WTC11 (cell line): ENCODE measurements at regions not wholly inside any gene's neighbourhood (a gene's known extent, or its start where the extent isn't known, plus 50 kb on each side); places are given as distances from the start of the nearest gene placed in this dataset.

ENCODE experiments used
- ATAC-seq: fragments of 200-7000 bp; cut with Tn5 transposase; 2 replicates; pipeline ENCODE4 v1.10.0; 2021; ENCODE audit warnings: mild to moderate bottlenecking, moderate library complexity
- CTCF ChIA-PET: fragments of 300-600 bp; sonication (Branson Sonifier 250); formaldehyde crosslinking; loops from one replicate; lab custom pipeline; 2021; ENCODE audit warnings: antibody characterized with exemption; lab: Charles Lee
- POLR2A ChIA-PET: fragments of 350-600 bp; sonication (Branson Sonifier 250); formaldehyde crosslinking; loops from one replicate; lab custom pipeline; 2021; ENCODE audit warnings: antibody characterized with exemption; lab: Charles Lee
- DNase-seq: peaks from one replicate; pipeline ENCODE4 v3.0.0; 2021; ENCODE audit warnings: low spot score
- H3K27ac Mint-ChIP-seq: 2 replicates; pipeline ENCODE4 v1.8.0; 2021; ENCODE audit warnings: mixed read lengths
- H3K27me3 Mint-ChIP-seq: 2 replicates; pipeline ENCODE4 v1.8.0; 2021; ENCODE audit warnings: low read depth, mild to moderate bottlenecking, moderate library complexity, mixed read lengths
- H3K36me3 Mint-ChIP-seq: 2 replicates; pipeline ENCODE4 v1.8.0; 2021; ENCODE audit warnings: mixed read lengths
- H3K4me1 Mint-ChIP-seq: 2 replicates; pipeline ENCODE4 v1.8.0; 2022; ENCODE audit warnings: mixed read lengths
- H3K4me3 Mint-ChIP-seq: 2 replicates; pipeline ENCODE4 v1.8.0; 2021; ENCODE audit warnings: mild to moderate bottlenecking, moderate library complexity, mixed read lengths
- H3K9me3 Mint-ChIP-seq: 2 replicates; pipeline ENCODE4 v1.8.0; 2021; ENCODE audit warnings: mixed read lengths
- ELF4 ChIP-seq: sonication (generic); formaldehyde crosslinking; IDR thresholded peaks from 2 replicates; pipeline ENCODE4 v1.8.1; 2022; ENCODE audit warnings: low read depth, mild to moderate bottlenecking, moderate library complexity, missing genetic modification reagents
- ETV6 ChIP-seq: sonication (generic); formaldehyde crosslinking; IDR thresholded peaks from 2 replicates; pipeline ENCODE4 v1.8.1; 2022; ENCODE audit warnings: mild to moderate bottlenecking, missing genetic modification reagents
- FOXP1 ChIP-seq: sonication (generic); formaldehyde crosslinking; IDR thresholded peaks from 2 replicates; pipeline ENCODE4 v1.8.0; 2022; ENCODE audit warnings: missing genetic modification reagents, mild to moderate bottlenecking, moderate library complexity, borderline replicate concordance
- PRRX2 ChIP-seq: fragments of 250-450 bp; sonication (Bioruptor Pico); IDR thresholded peaks from 2 replicates; pipeline ENCODE4 v1.8.0; 2021; ENCODE audit warnings: mild to moderate bottlenecking
- RORB ChIP-seq: fragments of 250-450 bp; sonication (Bioruptor Pico); IDR thresholded peaks from 2 replicates; pipeline ENCODE4 v1.9.0; 2021; ENCODE audit warnings: mild to moderate bottlenecking
- SMAD3 ChIP-seq: sonication (generic); formaldehyde crosslinking; IDR thresholded peaks from 2 replicates; pipeline ENCODE4 v1.8.0; 2022; ENCODE audit warnings: missing genetic modification reagents, mild to moderate bottlenecking, borderline replicate concordance
- SMAD4 ChIP-seq: sonication (generic); formaldehyde crosslinking; IDR thresholded peaks from 2 replicates; pipeline ENCODE4 v1.8.0; 2022; ENCODE audit warnings: mild to moderate bottlenecking, missing genetic modification reagents
- SOX15 ChIP-seq: fragments of 250-450 bp; sonication (Bioruptor Pico); IDR thresholded peaks from 2 replicates; pipeline ENCODE4 v1.9.0; 2021; ENCODE audit warnings: mild to moderate bottlenecking
- TP53 ChIP-seq: sonication (generic); formaldehyde crosslinking; IDR thresholded peaks from 2 replicates; pipeline ENCODE4 v1.8.1; 2023; ENCODE audit warnings: mild to moderate bottlenecking, missing genetic modification reagents
- ZNF138 ChIP-seq: sonication (generic); formaldehyde crosslinking; conservative IDR thresholded peaks from 2 replicates; pipeline ENCODE4 v1.8.1; 2022; ENCODE audit warnings: mild to moderate bottlenecking, moderate library complexity, missing genetic modification reagents
- ZNF416 ChIP-seq: fragments of 250-450 bp; sonication (Bioruptor Pico); IDR thresholded peaks from 2 replicates; pipeline ENCODE4 v1.9.0; 2021; ENCODE audit warnings: mild to moderate bottlenecking, inconsistent platforms
- TF ChIP-seq, protein P1 (sequence below): sonication (generic); formaldehyde crosslinking; IDR thresholded peaks from 2 replicates; pipeline ENCODE4 v1.8.1; 2022; ENCODE audit warnings: low read depth, missing genetic modification reagents, borderline replicate concordance
- TF ChIP-seq, protein P2 (sequence below): fragments of 250-450 bp; sonication (Bioruptor Pico); IDR thresholded peaks from 2 replicates; pipeline ENCODE4 v1.9.0; 2021; ENCODE audit warnings: mild to moderate bottlenecking
- TF ChIP-seq, protein P3 (sequence below): sonication (generic); formaldehyde crosslinking; IDR thresholded peaks from 2 replicates; pipeline ENCODE4 v1.8.1; 2022; ENCODE audit warnings: mild to moderate bottlenecking, moderate library complexity, missing genetic modification reagents
- TF ChIP-seq, protein P4 (sequence below): sonication (generic); formaldehyde crosslinking; IDR thresholded peaks from 2 replicates; pipeline ENCODE4 v1.8.1; 2022; ENCODE audit warnings: missing genetic modification reagents, borderline replicate concordance
- TF ChIP-seq, protein P5 (sequence below): fragments of 250-450 bp; sonication (Bioruptor Pico); IDR thresholded peaks from 2 replicates; pipeline ENCODE4 v1.8.0; 2021; ENCODE audit warnings: mild to moderate bottlenecking
- TF ChIP-seq, protein P6 (sequence below): sonication (generic); formaldehyde crosslinking; IDR thresholded peaks from 2 replicates; pipeline ENCODE4 v1.8.0; 2022; ENCODE audit warnings: mild to moderate bottlenecking, missing genetic modification reagents
- TF ChIP-seq, protein P7 (sequence below): sonication (generic); formaldehyde crosslinking; IDR thresholded peaks from 2 replicates; pipeline ENCODE4 v1.8.1; 2023; ENCODE audit warnings: mild to moderate bottlenecking, missing genetic modification reagents, moderate library complexity
- TF ChIP-seq, protein P8 (sequence below): sonication (generic); formaldehyde crosslinking; IDR thresholded peaks from 2 replicates; pipeline ENCODE4 v1.8.0; 2022; ENCODE audit warnings: mild to moderate bottlenecking, missing genetic modification reagents
- TF ChIP-seq, protein P9 (sequence below): sonication (generic); formaldehyde crosslinking; IDR thresholded peaks from 2 replicates; pipeline ENCODE4 v1.8.1; 2022; ENCODE audit warnings: low read depth, mild to moderate bottlenecking, moderate library complexity, missing genetic modification reagents, borderline replicate concordance

DNA sequence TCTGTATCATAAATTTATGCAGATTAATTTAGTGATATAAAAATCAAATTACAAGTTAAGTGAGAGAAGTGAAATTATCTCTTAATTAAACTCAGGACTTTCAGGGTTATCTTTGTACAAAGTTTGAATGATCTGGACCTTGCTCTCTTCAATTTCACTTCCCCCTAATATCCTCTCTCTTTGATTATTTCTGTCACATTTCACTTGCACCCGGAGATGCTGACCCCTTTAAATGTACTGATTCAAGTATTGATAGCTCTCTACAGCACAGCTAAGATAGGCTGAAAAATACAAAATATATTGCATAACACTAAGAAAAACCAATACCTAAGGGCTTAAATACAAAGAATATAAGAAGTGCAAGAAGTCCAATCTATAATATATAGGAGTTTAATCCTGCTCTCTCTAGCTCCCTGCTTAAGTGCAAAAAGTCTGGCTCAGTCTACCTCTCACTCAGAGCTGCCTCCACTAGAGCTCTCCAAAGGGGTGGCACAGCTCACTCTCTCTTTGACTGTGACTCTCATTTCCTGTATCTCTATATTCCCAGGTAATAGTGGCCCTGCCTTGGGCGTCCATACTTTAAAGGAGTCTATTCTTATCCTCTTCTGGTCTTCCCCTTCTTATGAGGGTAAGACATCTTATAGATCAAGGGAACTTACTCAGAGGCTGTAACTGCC lies 588.4 kb downstream of the RFPL4B start:
- ATAC-seq (no peak; the same call in 1 of the 2 replicates), DNase-seq (no peak)
- ChIA-PET CTCF (no interaction called here), POLR2A (no interaction called here)
- TF ChIP-seq SOX15 (CRISPR knock-in tag): no peak
- TF ChIP-seq, protein P1, sequence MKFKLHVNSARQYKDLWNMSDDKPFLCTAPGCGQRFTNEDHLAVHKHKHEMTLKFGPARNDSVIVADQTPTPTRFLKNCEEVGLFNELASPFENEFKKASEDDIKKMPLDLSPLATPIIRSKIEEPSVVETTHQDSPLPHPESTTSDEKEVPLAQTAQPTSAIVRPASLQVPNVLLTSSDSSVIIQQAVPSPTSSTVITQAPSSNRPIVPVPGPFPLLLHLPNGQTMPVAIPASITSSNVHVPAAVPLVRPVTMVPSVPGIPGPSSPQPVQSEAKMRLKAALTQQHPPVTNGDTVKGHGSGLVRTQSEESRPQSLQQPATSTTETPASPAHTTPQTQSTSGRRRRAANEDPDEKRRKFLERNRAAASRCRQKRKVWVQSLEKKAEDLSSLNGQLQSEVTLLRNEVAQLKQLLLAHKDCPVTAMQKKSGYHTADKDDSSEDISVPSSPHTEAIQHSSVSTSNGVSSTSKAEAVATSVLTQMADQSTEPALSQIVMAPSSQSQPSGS: no peak
- TF ChIP-seq, protein P2, sequence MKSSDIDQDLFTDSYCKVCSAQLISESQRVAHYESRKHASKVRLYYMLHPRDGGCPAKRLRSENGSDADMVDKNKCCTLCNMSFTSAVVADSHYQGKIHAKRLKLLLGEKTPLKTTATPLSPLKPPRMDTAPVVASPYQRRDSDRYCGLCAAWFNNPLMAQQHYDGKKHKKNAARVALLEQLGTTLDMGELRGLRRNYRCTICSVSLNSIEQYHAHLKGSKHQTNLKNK (CRISPR knock-in tag): no peak
- TF ChIP-seq, protein P3, sequence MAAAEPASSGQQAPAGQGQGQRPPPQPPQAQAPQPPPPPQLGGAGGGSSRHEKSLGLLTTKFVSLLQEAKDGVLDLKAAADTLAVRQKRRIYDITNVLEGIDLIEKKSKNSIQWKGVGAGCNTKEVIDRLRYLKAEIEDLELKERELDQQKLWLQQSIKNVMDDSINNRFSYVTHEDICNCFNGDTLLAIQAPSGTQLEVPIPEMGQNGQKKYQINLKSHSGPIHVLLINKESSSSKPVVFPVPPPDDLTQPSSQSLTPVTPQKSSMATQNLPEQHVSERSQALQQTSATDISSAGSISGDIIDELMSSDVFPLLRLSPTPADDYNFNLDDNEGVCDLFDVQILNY (CRISPR knock-in tag): no peak
- TF ChIP-seq FOXP1 (CRISPR knock-in tag): no peak
- TF ChIP-seq RORB (CRISPR knock-in tag): no peak
- no peak for TF ChIP-seq SMAD4 (CRISPR knock-in tag)
- no peak for TF ChIP-seq SMAD3 (CRISPR knock-in tag)
- TF ChIP-seq, protein P4, sequence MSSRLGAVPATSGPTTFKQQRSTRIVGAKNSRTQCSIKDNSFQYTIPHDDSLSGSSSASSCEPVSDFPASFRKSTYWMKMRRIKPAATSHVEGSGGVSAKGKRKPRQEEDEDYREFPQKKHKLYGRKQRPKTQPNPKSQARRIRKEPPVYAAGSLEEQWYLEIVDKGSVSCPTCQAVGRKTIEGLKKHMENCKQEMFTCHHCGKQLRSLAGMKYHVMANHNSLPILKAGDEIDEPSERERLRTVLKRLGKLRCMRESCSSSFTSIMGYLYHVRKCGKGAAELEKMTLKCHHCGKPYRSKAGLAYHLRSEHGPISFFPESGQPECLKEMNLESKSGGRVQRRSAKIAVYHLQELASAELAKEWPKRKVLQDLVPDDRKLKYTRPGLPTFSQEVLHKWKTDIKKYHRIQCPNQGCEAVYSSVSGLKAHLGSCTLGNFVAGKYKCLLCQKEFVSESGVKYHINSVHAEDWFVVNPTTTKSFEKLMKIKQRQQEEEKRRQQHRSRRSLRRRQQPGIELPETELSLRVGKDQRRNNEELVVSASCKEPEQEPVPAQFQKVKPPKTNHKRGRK: no peak
- TF ChIP-seq, protein P5, sequence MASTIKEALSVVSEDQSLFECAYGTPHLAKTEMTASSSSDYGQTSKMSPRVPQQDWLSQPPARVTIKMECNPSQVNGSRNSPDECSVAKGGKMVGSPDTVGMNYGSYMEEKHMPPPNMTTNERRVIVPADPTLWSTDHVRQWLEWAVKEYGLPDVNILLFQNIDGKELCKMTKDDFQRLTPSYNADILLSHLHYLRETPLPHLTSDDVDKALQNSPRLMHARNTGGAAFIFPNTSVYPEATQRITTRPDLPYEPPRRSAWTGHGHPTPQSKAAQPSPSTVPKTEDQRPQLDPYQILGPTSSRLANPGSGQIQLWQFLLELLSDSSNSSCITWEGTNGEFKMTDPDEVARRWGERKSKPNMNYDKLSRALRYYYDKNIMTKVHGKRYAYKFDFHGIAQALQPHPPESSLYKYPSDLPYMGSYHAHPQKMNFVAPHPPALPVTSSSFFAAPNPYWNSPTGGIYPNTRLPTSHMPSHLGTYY (CRISPR knock-in tag): no peak
- TF ChIP-seq TP53 (CRISPR knock-in tag): no peak
- TF ChIP-seq, protein P6, sequence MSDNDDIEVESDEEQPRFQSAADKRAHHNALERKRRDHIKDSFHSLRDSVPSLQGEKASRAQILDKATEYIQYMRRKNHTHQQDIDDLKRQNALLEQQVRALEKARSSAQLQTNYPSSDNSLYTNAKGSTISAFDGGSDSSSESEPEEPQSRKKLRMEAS (CRISPR knock-in tag): no peak
- Mint-ChIP-seq H3K27ac (no peak overlapping the region), H3K4me3 (no peak overlapping the region), H3K27me3 (no peaks in the 10 kb centered on the region), H3K36me3 (no peaks in the 10 kb centered on the region), H3K9me3 (no peaks in the 10 kb centered on the region), H3K4me1 (peaks cover 1% of the 10 kb centered on the region)

DNA sequence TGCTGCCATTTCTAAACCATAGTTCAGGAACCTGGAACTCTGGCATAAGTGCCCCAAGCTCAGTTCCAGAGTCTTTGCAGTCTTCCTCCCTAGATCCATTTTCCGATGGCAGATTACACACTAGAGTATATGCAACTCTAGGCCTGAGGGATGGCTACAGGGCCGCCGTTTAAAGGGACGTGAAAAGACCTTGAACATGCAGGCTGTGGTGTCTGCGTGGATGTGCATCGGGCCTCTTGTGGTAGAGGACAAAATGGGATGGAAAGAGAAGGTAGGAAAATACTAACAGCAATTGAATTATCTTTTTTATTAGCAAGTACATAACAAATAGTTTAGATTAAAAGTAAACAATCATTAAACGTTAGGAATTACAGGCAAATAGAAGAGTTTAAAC lies 588.9 kb downstream of the RFPL4B start:
- no peak overlapping the region for H3K27ac Mint-ChIP-seq
- ATAC-seq: no peak
- POLR2A ChIA-PET: no interaction called here

DNA sequence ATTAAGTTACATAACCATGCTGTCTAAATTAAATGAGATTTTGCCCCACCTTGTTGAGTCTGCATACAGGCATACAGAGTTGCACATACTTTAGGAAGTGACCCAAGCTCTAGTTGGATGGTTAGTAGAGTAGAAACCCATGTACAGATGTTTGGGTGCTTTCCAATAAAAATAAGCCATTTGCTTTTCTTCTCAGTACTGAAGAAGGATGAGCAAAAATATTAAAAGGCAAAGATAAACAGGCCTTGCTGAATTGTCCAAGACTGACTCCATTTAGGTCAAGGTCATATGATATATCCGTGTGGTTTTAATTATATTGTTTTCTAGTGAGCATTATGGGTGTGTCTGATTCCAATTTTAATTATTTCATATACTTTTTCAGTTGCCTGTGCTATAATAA lies 589.4 kb downstream of the RFPL4B start:
- DNase-seq (no peak), ATAC-seq (no peak)
- H3K36me3 Mint-ChIP-seq: no peaks in the 10 kb centered on the region
- H3K4me3 Mint-ChIP-seq: no peak overlapping the region
- H3K27me3 Mint-ChIP-seq: no peaks in the 10 kb centered on the region
- no peaks in the 10 kb centered on the region for H3K9me3 Mint-ChIP-seq
- no peaks in the 10 kb centered on the region for H3K4me1 Mint-ChIP-seq
- ChIA-PET POLR2A (no interaction called here), CTCF (no interaction called here)
- no peak overlapping the region for H3K27ac Mint-ChIP-seq
- TF ChIP-seq, protein P7, sequence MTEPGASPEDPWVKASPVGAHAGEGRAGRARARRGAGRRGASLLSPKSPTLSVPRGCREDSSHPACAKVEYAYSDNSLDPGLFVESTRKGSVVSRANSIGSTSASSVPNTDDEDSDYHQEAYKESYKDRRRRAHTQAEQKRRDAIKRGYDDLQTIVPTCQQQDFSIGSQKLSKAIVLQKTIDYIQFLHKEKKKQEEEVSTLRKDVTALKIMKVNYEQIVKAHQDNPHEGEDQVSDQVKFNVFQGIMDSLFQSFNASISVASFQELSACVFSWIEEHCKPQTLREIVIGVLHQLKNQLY (CRISPR knock-in tag): no peak
- TF ChIP-seq, protein P4: no peak
- TF ChIP-seq SMAD3 (CRISPR knock-in tag): no peak
- TF ChIP-seq ELF4 (CRISPR knock-in tag): no peak
- TF ChIP-seq, protein P8, sequence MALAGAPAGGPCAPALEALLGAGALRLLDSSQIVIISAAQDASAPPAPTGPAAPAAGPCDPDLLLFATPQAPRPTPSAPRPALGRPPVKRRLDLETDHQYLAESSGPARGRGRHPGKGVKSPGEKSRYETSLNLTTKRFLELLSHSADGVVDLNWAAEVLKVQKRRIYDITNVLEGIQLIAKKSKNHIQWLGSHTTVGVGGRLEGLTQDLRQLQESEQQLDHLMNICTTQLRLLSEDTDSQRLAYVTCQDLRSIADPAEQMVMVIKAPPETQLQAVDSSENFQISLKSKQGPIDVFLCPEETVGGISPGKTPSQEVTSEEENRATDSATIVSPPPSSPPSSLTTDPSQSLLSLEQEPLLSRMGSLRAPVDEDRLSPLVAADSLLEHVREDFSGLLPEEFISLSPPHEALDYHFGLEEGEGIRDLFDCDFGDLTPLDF (CRISPR knock-in tag): no peak
- no peak for TF ChIP-seq ZNF138
- TF ChIP-seq ZNF416 (CRISPR knock-in tag): no peak
- no peak for TF ChIP-seq PRRX2
- TF ChIP-seq ETV6 (CRISPR knock-in tag): no peak

More for the DNA sequence above, 588.9 kb downstream of the RFPL4B start:
- no peaks in the 10 kb centered on the region for H3K36me3 Mint-ChIP-seq
- CTCF ChIA-PET: no interaction called here
- H3K4me3 Mint-ChIP-seq: no peak overlapping the region
- H3K4me1 Mint-ChIP-seq: no peaks in the 10 kb centered on the region
- no peak for DNase-seq
- no peaks in the 10 kb centered on the region for H3K27me3 Mint-ChIP-seq
- TF ChIP-seq, protein P9, sequence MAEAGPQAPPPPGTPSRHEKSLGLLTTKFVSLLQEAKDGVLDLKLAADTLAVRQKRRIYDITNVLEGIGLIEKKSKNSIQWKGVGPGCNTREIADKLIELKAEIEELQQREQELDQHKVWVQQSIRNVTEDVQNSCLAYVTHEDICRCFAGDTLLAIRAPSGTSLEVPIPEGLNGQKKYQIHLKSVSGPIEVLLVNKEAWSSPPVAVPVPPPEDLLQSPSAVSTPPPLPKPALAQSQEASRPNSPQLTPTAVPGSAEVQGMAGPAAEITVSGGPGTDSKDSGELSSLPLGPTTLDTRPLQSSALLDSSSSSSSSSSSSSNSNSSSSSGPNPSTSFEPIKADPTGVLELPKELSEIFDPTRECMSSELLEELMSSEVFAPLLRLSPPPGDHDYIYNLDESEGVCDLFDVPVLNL (CRISPR knock-in tag): no peak
- H3K9me3 Mint-ChIP-seq: no peaks in the 10 kb centered on the region
